ENCODE measurements at regions not wholly inside any gene's neighbourhood (a gene's known extent, or its start where the extent isn't known, plus 50 kb on each side); places are given as distances from the start of the nearest gene placed in this dataset.

DNA sequence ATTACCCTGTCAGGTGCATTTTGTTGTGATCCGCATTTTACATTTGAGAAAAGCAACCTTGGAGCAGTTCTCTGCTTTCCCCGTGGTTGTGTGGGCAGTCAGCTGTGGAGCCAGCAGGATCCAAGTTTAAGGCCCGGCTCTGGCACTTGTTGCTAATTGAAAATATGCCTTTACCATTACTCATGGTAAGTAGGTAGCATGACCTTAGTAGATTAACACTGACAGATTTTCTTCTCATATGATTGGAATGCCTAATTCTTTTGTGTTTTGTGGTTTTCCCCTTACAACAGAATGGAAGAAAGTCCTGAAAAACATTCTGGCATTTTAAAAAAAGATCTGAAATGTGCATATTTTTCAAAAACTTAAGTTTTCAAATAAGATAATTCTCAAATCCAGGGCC is 246.5 kb upstream of the LRRN1 start:
- Mint-ChIP-seq H3K36me3 (ENCODE audit: low read depth) (no peaks in the 10 kb centered on the region), H3K9me3 (peaks cover 5% of the 10 kb centered on the region), H3K4me3 (no peak overlapping the region), H3K4me1 (no peaks in the 10 kb centered on the region), H3K27me3 (ENCODE audit: insufficient read depth) (peaks cover 13% of the 10 kb centered on the region), H3K27ac (no peak overlapping the region)
- Histone ChIP-seq H3K36me3 (ENCODE audit: control insufficient read depth, insufficient read depth, low read length) (no peaks in the 10 kb centered on the region), H3K9ac (ENCODE audit: extremely low read depth, low read length, poor library complexity, severe bottlenecking) (no peak overlapping the region), H3K27me3 (ENCODE audit: control insufficient read depth, insufficient read depth, low read length, poor library complexity, severe bottlenecking) (no peaks in the 10 kb centered on the region), H3K27ac (ENCODE audit: low read depth, low read length) (no peak overlapping the region), H3K9me3 (ENCODE audit: control insufficient read depth, low read length) (peaks cover 3% of the 10 kb centered on the region), H3K4me1 (ENCODE audit: control insufficient read depth, insufficient read depth, low read length) (no peaks in the 10 kb centered on the region), H3K4me3 (ENCODE audit: low read length) (no peak overlapping the region)
- no peak for DNase-seq
- 94 to 100% methylated on average over 1 to 3 of the region's 3 CpGs for WGBS, 2 experiments (ENCODE audit: insufficient coverage in 1 of 2, insufficient read length in 1 of 2)
- TF ChIP-seq CTCF (conservative IDR thresholded peaks at IDR 0.05): no peak

DNA sequence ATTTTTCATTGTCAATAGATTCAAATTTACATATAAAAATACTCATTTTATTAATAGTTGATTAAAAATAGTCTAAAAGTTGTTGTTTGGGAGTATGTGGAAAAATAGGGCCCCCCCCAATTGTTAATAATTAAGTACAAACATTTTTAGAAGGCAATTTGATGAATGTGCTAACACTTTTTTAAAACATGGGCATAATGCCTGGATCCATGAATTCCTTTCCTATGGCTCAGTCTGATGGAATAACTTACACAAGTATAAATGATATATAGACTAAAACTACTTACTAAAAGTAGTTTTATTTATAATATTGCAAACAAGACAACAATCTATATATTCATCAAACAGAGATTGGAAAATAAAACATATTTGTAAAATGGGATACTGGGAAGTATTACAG is 247.2 kb upstream of the LRRN1 start:
- no peak overlapping the region for H3K4me3 ChIP-seq (ENCODE audit: low read length)
- Mint-ChIP-seq H3K27me3 (ENCODE audit: insufficient read depth) (peaks cover 9% of the 10 kb centered on the region), H3K9me3 (peaks cover 5% of the 10 kb centered on the region), H3K36me3 (ENCODE audit: low read depth) (no peaks in the 10 kb centered on the region), H3K27ac (no peak overlapping the region), H3K4me1 (no peaks in the 10 kb centered on the region), H3K4me3 (no peak overlapping the region)
- H3K36me3 ChIP-seq (ENCODE audit: control insufficient read depth, insufficient read depth, low read length): no peaks in the 10 kb centered on the region
- no peak for DNase-seq
- no peak overlapping the region for H3K27ac ChIP-seq (ENCODE audit: low read depth, low read length)
- no peaks in the 10 kb centered on the region for H3K4me1 ChIP-seq (ENCODE audit: control insufficient read depth, insufficient read depth, low read length)
- H3K9me3 ChIP-seq (ENCODE audit: control insufficient read depth, low read length): peaks cover 3% of the 10 kb centered on the region
- H3K9ac ChIP-seq (ENCODE audit: extremely low read depth, low read length, poor library complexity, severe bottlenecking): no peak overlapping the region
- no peak for TF ChIP-seq CTCF (conservative IDR thresholded peaks at IDR 0.05)
- no peaks in the 10 kb centered on the region for H3K27me3 ChIP-seq (ENCODE audit: control insufficient read depth, insufficient read depth, low read length, poor library complexity, severe bottlenecking)

GRCh38 chr3:3545360-3545759 is 253.9 kb upstream of the LRRN1 start:
- no peak overlapping the region for H3K27ac ChIP-seq (ENCODE audit: low read depth, low read length)
- no peaks in the 10 kb centered on the region for H3K36me3 Mint-ChIP-seq (ENCODE audit: low read depth)
- H3K9me3 Mint-ChIP-seq: peaks cover 10% of the 10 kb centered on the region
- 86 to 89% methylated on average over 2 of the region's 2 CpGs for WGBS, 2 experiments (ENCODE audit: insufficient coverage in 1 of 2, insufficient read length in 1 of 2)
- no peak overlapping the region for H3K27ac Mint-ChIP-seq
- no peak overlapping the region for H3K9ac ChIP-seq (ENCODE audit: extremely low read depth, low read length, poor library complexity, severe bottlenecking)
- H3K27me3 ChIP-seq (ENCODE audit: control insufficient read depth, insufficient read depth, low read length, poor library complexity, severe bottlenecking): no peaks in the 10 kb centered on the region
- no peak overlapping the region for H3K4me3 Mint-ChIP-seq
- H3K4me3 ChIP-seq (ENCODE audit: low read length): no peak overlapping the region
- no peak for DNase-seq
- no peaks in the 10 kb centered on the region for H3K36me3 ChIP-seq (ENCODE audit: control insufficient read depth, insufficient read depth, low read length)
- H3K4me1 ChIP-seq (ENCODE audit: control insufficient read depth, insufficient read depth, low read length): no peaks in the 10 kb centered on the region
- peaks cover 1% of the 10 kb centered on the region for H3K27me3 Mint-ChIP-seq (ENCODE audit: insufficient read depth)
- H3K4me1 Mint-ChIP-seq: no peaks in the 10 kb centered on the region
- TF ChIP-seq CTCF (conservative IDR thresholded peaks at IDR 0.05): no peak
- H3K9me3 ChIP-seq (ENCODE audit: control insufficient read depth, low read length): peaks cover 3% of the 10 kb centered on the region
